Sigmoid colon (tissue), 6 donors: ENCODE measurements at regions not wholly inside any gene's neighbourhood (a gene's known extent, or its start where the extent isn't known, plus 50 kb on each side); places are given as distances from the start of the nearest gene placed in this dataset.

Experiments used
- DNase-seq: peaks from one replicate; pipeline ENCODE4 v3.0.0-alpha.2; 2019
- H3K27ac ChIP-seq, 4 donors: fragments of 200-600 bp; sonication (generic); one replicate each; pipeline ENCODE4 v1.5.1; 2016 to 2019; ENCODE audit warnings: mild to moderate bottlenecking in 1 of 4
- H3K27me3 ChIP-seq, 3 donors: fragments of 200-600 bp; sonication (generic); one replicate each; pipeline ENCODE4 v1.5.1; 2019; ENCODE audit warnings: mild to moderate bottlenecking in 1 of 3
- H3K36me3 ChIP-seq, 4 donors: fragments of 200-600 bp; sonication (generic); one replicate each; pipeline ENCODE4 v1.5.1; 2016 to 2019
- H3K4me1 ChIP-seq, 4 donors: fragments of 200-600 bp; sonication (generic); one replicate each; pipeline ENCODE4 v1.5.1; 2017 to 2019
- H3K4me3 ChIP-seq, 4 donors: fragments of 200-600 bp; sonication (generic); one replicate each; pipeline ENCODE4 v1.5.1; 2017 to 2019; ENCODE audit warnings: mild to moderate bottlenecking in 2 of 4, moderate library complexity in 1 of 4
- H3K9me3 ChIP-seq, 4 donors: fragments of 200-600 bp in 3 of 4; sonication (generic) in 3 of 4; one replicate each; pipeline versions ENCODE4 v1.5.1 to v1.6.1; 2013 to 2019
- EP300 ChIP-seq, 4 donors: sonication (generic); formaldehyde crosslinking; IDR thresholded peaks; one replicate each; pipeline ENCODE4 v1.6.1; 2017; ENCODE audit warnings: antibody characterized with exemption in 4 of 4
- POLR2A ChIP-seq, 2 donors: fragments of 450-650 bp; IDR thresholded peaks; one replicate each; pipeline ENCODE4 v1.6.1; 2016; ENCODE audit warnings: antibody characterized with exemption in 2 of 2, mild to moderate bottlenecking in 2 of 2, moderate library complexity in 2 of 2
- POLR2AphosphoS5 ChIP-seq, 4 donors: sonication (generic); formaldehyde crosslinking; IDR thresholded peaks; one replicate each; pipeline ENCODE4 v1.6.1; 2017; ENCODE audit warnings: antibody characterized with exemption in 4 of 4
- WGBS, 2 donors: extraction: QIAGEN DNeasy Blood & Tissue Kit; methylation state at CpG; one replicate each; pipeline ENCODE4 v1.1.7; 2013; 5-methylcytosine and 5-hydroxymethylcytosine counted together
- intact Hi-C: fragments of 100-400 bp; cut with DNase I; formaldehyde crosslinking; loops from one replicate; pipeline ENCODE4 v1.15.1; 2023
- TF ChIP-seq, protein P1 (sequence below), 4 experiments: fragments of 450-650 bp in 3 of 4; fragments of 200-600 bp in 1 of 4; IDR thresholded peaks; one replicate each; pipeline ENCODE4 v1.5.1; 2016 to 2019; ENCODE audit warnings: antibody characterized with exemption in 4 of 4, mild to moderate bottlenecking in 3 of 4, moderate library complexity in 2 of 4
- donor health status: healthy with polysubstance abuse.
- donor health status: healthy.

DNA sequence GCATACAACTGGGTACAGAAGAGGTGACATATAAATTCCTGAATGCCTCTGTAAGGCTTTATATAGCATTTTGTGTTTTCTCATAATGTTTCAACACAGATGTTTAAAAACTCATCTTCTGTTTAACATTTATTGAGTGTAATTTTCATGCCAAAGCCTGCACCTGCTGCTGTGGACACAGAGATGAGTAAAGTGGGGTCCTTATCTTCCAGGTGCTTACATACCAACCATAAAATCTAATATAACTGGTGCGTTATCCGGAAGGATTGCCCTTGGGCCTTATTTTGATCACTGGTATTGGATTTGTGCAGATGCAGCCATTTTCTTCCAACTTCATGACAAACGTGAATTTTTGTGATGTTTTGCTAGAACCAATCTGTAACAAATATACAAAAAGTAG, 222.3 kb downstream of the DMRT2 start:
- Histone ChIP-seq H3K4me1 (no peaks in the 10 kb centered on the region), H3K36me3 (no peaks in the 10 kb centered on the region), H3K27me3 (no peaks in the 10 kb centered on the region), H3K4me3 (no peak overlapping the region), H3K9me3 (no peaks in the 10 kb centered on the region), H3K27ac (no peak overlapping the region)
- DNase-seq: no peak
- intact Hi-C loops: no loop called here
- TF ChIP-seq POLR2AphosphoS5 (IDR thresholded peaks at IDR 0.05) (no peak), EP300 (IDR thresholded peaks at IDR 0.05) (no peak)
- TF ChIP-seq, protein P1, sequence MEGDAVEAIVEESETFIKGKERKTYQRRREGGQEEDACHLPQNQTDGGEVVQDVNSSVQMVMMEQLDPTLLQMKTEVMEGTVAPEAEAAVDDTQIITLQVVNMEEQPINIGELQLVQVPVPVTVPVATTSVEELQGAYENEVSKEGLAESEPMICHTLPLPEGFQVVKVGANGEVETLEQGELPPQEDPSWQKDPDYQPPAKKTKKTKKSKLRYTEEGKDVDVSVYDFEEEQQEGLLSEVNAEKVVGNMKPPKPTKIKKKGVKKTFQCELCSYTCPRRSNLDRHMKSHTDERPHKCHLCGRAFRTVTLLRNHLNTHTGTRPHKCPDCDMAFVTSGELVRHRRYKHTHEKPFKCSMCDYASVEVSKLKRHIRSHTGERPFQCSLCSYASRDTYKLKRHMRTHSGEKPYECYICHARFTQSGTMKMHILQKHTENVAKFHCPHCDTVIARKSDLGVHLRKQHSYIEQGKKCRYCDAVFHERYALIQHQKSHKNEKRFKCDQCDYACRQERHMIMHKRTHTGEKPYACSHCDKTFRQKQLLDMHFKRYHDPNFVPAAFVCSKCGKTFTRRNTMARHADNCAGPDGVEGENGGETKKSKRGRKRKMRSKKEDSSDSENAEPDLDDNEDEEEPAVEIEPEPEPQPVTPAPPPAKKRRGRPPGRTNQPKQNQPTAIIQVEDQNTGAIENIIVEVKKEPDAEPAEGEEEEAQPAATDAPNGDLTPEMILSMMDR (IDR thresholded peaks at IDR 0.05): no peak
- WGBS, 2 donors: 19 to 59% methylated on average over 3 of the region's 3 CpGs

DNA sequence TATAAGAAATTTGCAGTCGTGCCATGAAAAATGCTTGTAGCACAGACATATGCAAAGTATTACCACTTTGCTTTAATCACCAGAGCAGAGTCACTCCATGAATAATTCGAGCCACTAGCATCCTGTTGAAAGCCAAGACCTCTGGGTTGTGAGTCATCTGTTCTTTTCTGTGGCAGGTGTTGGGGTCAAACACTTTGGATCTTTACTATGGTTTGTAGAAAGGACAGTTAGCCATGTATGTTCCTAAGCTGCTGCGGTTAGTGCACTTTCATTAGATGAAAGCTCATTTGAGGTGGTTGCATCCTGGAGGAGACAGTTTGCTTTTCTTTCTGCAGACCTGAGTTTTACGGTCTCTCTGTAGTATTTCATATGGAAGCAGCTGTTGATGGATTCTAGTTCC, 223.7 kb downstream of the DMRT2 start:
- intact Hi-C loops: no loop called here
- Histone ChIP-seq H3K4me1 (no peaks in the 10 kb centered on the region), H3K4me3 (no peak overlapping the region), H3K27me3 (no peaks in the 10 kb centered on the region), H3K27ac (no peak overlapping the region), H3K36me3 (no peaks in the 10 kb centered on the region), H3K9me3 (no peaks in the 10 kb centered on the region)
- 64 to 66% methylated on average over 4 of the region's 4 CpGs for WGBS, 2 donors
- TF ChIP-seq, protein P1 (IDR thresholded peaks at IDR 0.05): no peak
- TF ChIP-seq POLR2AphosphoS5 (IDR thresholded peaks at IDR 0.05) (no peak), EP300 (IDR thresholded peaks at IDR 0.05) (no peak), POLR2A (IDR thresholded peaks at IDR 0.05) (no peak)
- DNase-seq: no peak

DNA sequence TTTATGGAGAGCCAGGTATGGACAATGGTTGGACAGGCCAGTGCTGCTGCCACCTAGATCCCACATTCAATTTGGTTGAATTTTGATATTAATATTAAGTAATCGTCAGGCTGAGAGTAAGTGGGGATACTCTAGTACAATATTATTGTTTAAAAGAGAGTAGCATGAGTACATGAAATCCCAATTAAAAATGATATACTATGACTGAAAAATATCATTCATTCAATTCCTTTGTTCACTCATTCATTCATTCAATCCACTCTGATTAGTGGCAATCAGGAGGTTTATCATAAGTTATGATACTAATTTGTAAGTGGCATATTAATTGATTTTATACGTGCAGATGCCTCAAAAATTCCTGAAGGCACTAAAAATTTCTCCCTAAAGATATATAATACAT, 224.2 kb downstream of the DMRT2 start:
- 89 to 91% methylated on average over 2 of the region's 2 CpGs for WGBS, 2 donors
- Histone ChIP-seq H3K4me3 (no peak overlapping the region), H3K27ac (no peak overlapping the region), H3K27me3 (no peaks in the 10 kb centered on the region), H3K36me3 (no peaks in the 10 kb centered on the region), H3K9me3 (no peaks in the 10 kb centered on the region), H3K4me1 (no peaks in the 10 kb centered on the region)
- no peak for DNase-seq
- intact Hi-C loops: no loop called here
- TF ChIP-seq POLR2AphosphoS5 (IDR thresholded peaks at IDR 0.05) (no peak), POLR2A (IDR thresholded peaks at IDR 0.05) (no peak), EP300 (IDR thresholded peaks at IDR 0.05) (no peak)
- TF ChIP-seq, protein P1 (IDR thresholded peaks at IDR 0.05): no peak

DNA sequence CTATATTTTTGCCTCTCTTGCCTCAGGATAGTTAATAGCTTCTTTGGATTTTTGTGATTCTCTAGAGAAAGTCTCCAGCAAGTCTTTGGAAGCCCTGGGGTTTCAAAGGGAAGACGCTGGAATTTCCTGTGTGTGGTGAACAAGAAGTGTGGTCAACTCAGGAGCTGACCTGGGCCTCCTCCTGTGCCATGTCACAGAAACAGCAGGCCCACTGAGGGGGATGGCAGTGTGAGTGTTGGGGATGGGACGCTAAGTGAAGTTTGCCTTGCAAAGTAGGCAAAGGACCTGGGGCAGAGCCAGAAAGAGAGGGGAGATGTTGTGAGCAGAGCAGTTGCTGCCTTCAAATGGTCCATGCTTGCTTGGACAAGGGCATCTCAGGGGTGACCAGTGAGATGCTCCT, 226.3 kb downstream of the DMRT2 start:
- Histone ChIP-seq H3K9me3 (no peaks in the 10 kb centered on the region), H3K27me3 (no peaks in the 10 kb centered on the region), H3K4me1 (no peaks in the 10 kb centered on the region), H3K36me3 (no peaks in the 10 kb centered on the region), H3K27ac (no peak overlapping the region), H3K4me3 (no peak overlapping the region)
- no peak for DNase-seq
- intact Hi-C loops: no loop called here
- WGBS, 2 donors: 59 to 88% methylated on average over 2 of the region's 2 CpGs
- TF ChIP-seq POLR2AphosphoS5 (IDR thresholded peaks at IDR 0.05) (no peak), EP300 (IDR thresholded peaks at IDR 0.05) (no peak), POLR2A (IDR thresholded peaks at IDR 0.05) (no peak)
- TF ChIP-seq, protein P1 (IDR thresholded peaks at IDR 0.05): no peak

DNA sequence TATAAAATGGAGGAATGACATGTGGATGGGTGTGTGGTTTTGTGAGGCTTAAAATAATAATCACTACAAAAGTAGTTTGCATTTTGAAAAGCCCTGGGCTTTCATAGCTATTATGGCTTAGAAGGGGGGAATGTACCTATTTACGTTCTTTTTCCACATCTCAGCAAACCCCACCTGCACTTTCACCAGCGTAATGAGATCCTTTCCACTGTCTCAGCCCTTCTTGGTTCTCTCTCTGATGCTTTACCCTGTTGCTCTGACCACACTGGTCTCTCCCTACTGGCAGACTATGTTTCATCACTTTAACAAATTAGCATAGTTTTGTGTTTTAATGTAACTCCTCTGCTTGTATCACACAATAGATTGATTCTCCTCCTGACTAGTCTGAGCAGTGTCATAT, 234.6 kb downstream of the DMRT2 start:
- Histone ChIP-seq H3K4me1 (no peaks in the 10 kb centered on the region), H3K9me3 (no peaks in the 10 kb centered on the region), H3K27me3 (no peaks in the 10 kb centered on the region), H3K4me3 (no peak overlapping the region), H3K27ac (no peak overlapping the region), H3K36me3 (no peaks in the 10 kb centered on the region)
- DNase-seq: no peak
- TF ChIP-seq, protein P1 (IDR thresholded peaks at IDR 0.05): no peak
- TF ChIP-seq EP300 (IDR thresholded peaks at IDR 0.05) (no peak), POLR2AphosphoS5 (IDR thresholded peaks at IDR 0.05) (no peak), POLR2A (IDR thresholded peaks at IDR 0.05) (no peak)
- WGBS, 2 donors: 87 to 91% methylated on average over 2 of the region's 2 CpGs
- intact Hi-C loops: no loop called here
